HCT116 (cell line): ENCODE measurements at regions not wholly inside any gene's neighbourhood (a gene's known extent, or its start where the extent isn't known, plus 50 kb on each side); places are given as distances from the start of the nearest gene placed in this dataset.

Source experiments
- ATAC-seq: fragments of 200-7000 bp; cut with Tn5 transposase; 2 replicates; pipeline ENCODE4 v1.9.1; 2020; ENCODE audit warnings: mild to moderate bottlenecking, moderate library complexity
- BruUV-seq: library from RNA; stranded (reverse); fragments of 400-500 nt; replicated peaks from 2 replicates; lab custom pipeline; 2021; lab: Mats Ljungman, UMichigan
- CTCF ChIA-PET: fragments of 300-600 bp; sonication (Branson Sonifier 250); formaldehyde crosslinking; loops from one replicate; lab custom pipeline; 2021; ENCODE audit warnings: antibody characterized with exemption; lab: Charles Lee
- POLR2A ChIA-PET: fragments of 300-600, 350-600 bp; sonication (Branson Sonifier 250); formaldehyde crosslinking; loops from one replicate; lab custom pipeline; 2021; ENCODE audit warnings: antibody characterized with exemption; lab: Charles Lee
- RAD21 ChIA-PET, 2 experiments: fragments of 300-600 bp; sonication (Branson Sonifier 250); formaldehyde crosslinking; loops; one replicate each; lab custom pipeline; 2023; ENCODE audit warnings: low total read pairs in 2 of 2; ENCODE audit not compliant: uncharacterized antibody in 2 of 2, unreplicated experiment in 2 of 2, low non-redundant PET in 1 of 2; lab: Charles Lee
- DNase-seq: peaks from one replicate; pipeline ENCODE4 v3.0.0-alpha.2; 2010; ENCODE audit warnings: low read depth, low spot score
- H2AFZ ChIP-seq: fragments of 200-600 bp; shearing (Covaris generic), sonication (generic); 2 replicates; pipeline ENCODE4 v1.6.1; 2017; ENCODE audit warnings: low read depth, mixed run types, mixed read lengths, antibody characterized with exemption, low read length; ENCODE audit not compliant: poor library complexity, severe bottlenecking
- H3K27ac ChIP-seq: 2 replicates; pipeline ENCODE4 v1.5.1; 2012; ENCODE audit warnings: low read depth, low read length
- H3K27me3 ChIP-seq: fragments of 200-600 bp; sonication (generic); 2 replicates; pipeline ENCODE4 v1.6.1; 2016; ENCODE audit warnings: mixed run types, low read length, mixed read lengths; ENCODE audit not compliant: insufficient read depth
- H3K36me3 ChIP-seq, 2 experiments: fragments of 200-500 bp in 1 of 2; fragments of 200-600 bp in 1 of 2; sonication (Bioruptor generic) in 1 of 2; sonication (generic) in 1 of 2; 2 replicates each; pipeline versions ENCODE4 v1.5.1 to v1.6.1; 2014 to 2016; ENCODE audit warnings: low read length in 2 of 2, inconsistent platforms in 1 of 2, mixed read lengths in 1 of 2, mixed run types in 1 of 2; ENCODE audit not compliant: insufficient read depth in 2 of 2, control insufficient read depth in 1 of 2
- H3K4me1 ChIP-seq, 2 experiments: fragments of 200-600 bp in 1 of 2; sonication (generic) in 1 of 2; 2 replicates each; pipeline versions ENCODE4 v1.5.1 to v1.6.1; 2012 to 2017; ENCODE audit warnings: low read length in 2 of 2, inconsistent platforms in 1 of 2, mild to moderate bottlenecking in 1 of 2, mixed read lengths in 1 of 2, mixed run types in 1 of 2, moderate library complexity in 1 of 2; ENCODE audit not compliant: insufficient read depth in 2 of 2, control insufficient read depth in 1 of 2
- H3K4me2 ChIP-seq: fragments of 200-600 bp; sonication (generic); 2 replicates; pipeline ENCODE4 v1.6.1; 2017; ENCODE audit warnings: mixed run types, low read length, mixed read lengths
- H3K4me3 ChIP-seq, 2 experiments: fragments of 200-600 bp in 1 of 2; sonication (generic) in 1 of 2; replicated peaks in 1 of 2; 2 replicates each; pipeline ENCODE4 v1.5.1; 2011 to 2016; ENCODE audit warnings: low read length in 2 of 2, control low read depth in 1 of 2, low read depth in 1 of 2, mild to moderate bottlenecking in 1 of 2, mixed read lengths in 1 of 2, mixed run types in 1 of 2
- H3K79me2 ChIP-seq: fragments of 200-600 bp; sonication (generic); 2 replicates; pipeline ENCODE4 v1.6.1; 2017; ENCODE audit warnings: mild to moderate bottlenecking, mixed run types, low read length, moderate library complexity, mixed read lengths; ENCODE audit not compliant: insufficient read depth
- H3K9ac ChIP-seq: fragments of 200-600 bp; sonication (generic); 2 replicates; pipeline ENCODE4 v1.6.1; 2016; ENCODE audit warnings: low read length, mixed read lengths
- H3K9me2 ChIP-seq: fragments of 200-600 bp; sonication (generic), shearing (Covaris generic); 2 replicates; pipeline ENCODE4 v1.6.1; 2017; ENCODE audit warnings: mixed run types, mild to moderate bottlenecking, moderate library complexity; ENCODE audit not compliant: insufficient read depth
- H3K9me3 ChIP-seq, 2 experiments: fragments of 200-500 bp in 1 of 2; fragments of 200-600 bp in 1 of 2; sonication (Bioruptor generic) in 1 of 2; sonication (generic) in 1 of 2; 2 replicates each; pipeline ENCODE4 v1.6.1; 2014 to 2017; ENCODE audit warnings: low read length in 2 of 2, mixed read lengths in 2 of 2, inconsistent platforms in 1 of 2, low read depth in 1 of 2, mild to moderate bottlenecking in 1 of 2, mixed run types in 1 of 2, moderate library complexity in 1 of 2; ENCODE audit not compliant: control insufficient read depth in 1 of 2, insufficient read depth in 1 of 2
- H4K20me1 ChIP-seq: fragments of 200-600 bp; sonication (generic), shearing (Covaris generic); 2 replicates; pipeline ENCODE4 v1.6.1; 2017; ENCODE audit warnings: mixed run types, mild to moderate bottlenecking, moderate library complexity; ENCODE audit not compliant: insufficient read depth
- CBX3 ChIP-seq: IDR thresholded peaks from 2 replicates; pipeline ENCODE4 v1.6.1; 2012; ENCODE audit warnings: low read depth
- CEBPB ChIP-seq: IDR thresholded peaks from 2 replicates; pipeline ENCODE4 v1.6.1; 2012; ENCODE audit warnings: low read depth
- ELF1 ChIP-seq: IDR thresholded peaks from 2 replicates; pipeline ENCODE4 v1.6.1; 2012; ENCODE audit warnings: low read depth, borderline replicate concordance
- EZH2phosphoT487 ChIP-seq: fragments of 200-600 bp; IDR thresholded peaks from 2 replicates; pipeline ENCODE4 v1.6.1; 2018; ENCODE audit warnings: antibody characterized with exemption, borderline replicate concordance
- FOSL1 ChIP-seq: IDR thresholded peaks from 2 replicates; pipeline ENCODE4 v1.6.1; 2012; ENCODE audit warnings: low read depth
- POLR2A ChIP-seq: IDR thresholded peaks from 2 replicates; pipeline ENCODE4 v1.7.0; 2011; ENCODE audit warnings: borderline replicate concordance; ENCODE audit not compliant: insufficient read depth, insufficient read length; ENCODE audit errors: extremely low read depth
- RAD21 ChIP-seq: IDR thresholded peaks from 2 replicates; pipeline ENCODE4 v1.6.1; 2012; ENCODE audit warnings: low read depth, mild to moderate bottlenecking
- TCF7L2 ChIP-seq: IDR thresholded peaks from 2 replicates; pipeline ENCODE4 v1.7.0; 2011; ENCODE audit warnings: borderline replicate concordance, inconsistent platforms; ENCODE audit not compliant: insufficient read depth, insufficient read length; ENCODE audit errors: extremely low read depth
- YY1 ChIP-seq: IDR thresholded peaks from 2 replicates; pipeline ENCODE4 v1.6.1; 2011; ENCODE audit warnings: low read length, low read depth, moderate library complexity, mild to moderate bottlenecking; ENCODE audit not compliant: insufficient replicate concordance; ENCODE audit errors: extremely low read depth
- intact Hi-C: fragments of 100-400 bp; cut with micrococcal nuclease; formaldehyde crosslinking; loops from 2 replicates; pipeline ENCODE4 v1.10.0; 2022
- TF ChIP-seq, protein P1 (sequence below): IDR thresholded peaks from 2 replicates; pipeline ENCODE4 v1.6.1; 2012; ENCODE audit warnings: low read depth
- TF ChIP-seq, protein P2 (sequence below): IDR thresholded peaks from 2 replicates; pipeline ENCODE4 v1.6.1; 2012

DNA sequence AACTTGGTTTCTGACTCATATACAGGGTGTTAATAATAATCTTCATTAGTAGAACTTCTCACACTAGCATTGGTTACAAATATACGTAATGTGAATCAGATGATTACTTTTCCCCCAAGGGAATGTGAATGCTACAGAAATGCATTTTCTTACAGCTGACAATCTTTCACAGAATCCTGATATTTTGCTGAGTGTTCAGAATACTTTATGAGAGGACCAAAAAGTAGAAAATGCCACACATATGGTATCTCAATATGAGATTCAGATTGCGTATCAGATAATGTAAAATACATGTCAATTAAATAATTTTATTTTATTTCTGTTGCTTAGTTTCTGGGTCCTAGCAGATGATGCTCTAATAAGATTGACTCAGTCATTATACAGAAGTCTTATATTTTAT, 979.9 kb upstream of the GBE1 start:
- intact Hi-C loops, result no loop called here
- no peak overlapping the region for H2AFZ ChIP-seq
- H3K9me3 ChIP-seq, result peaks cover 3 to 8% of the 10 kb centered on the region in 2 experiments; a peak in 2 of 4 replicates
- H3K9ac ChIP-seq, result no peak overlapping the region
- no peaks in the 10 kb centered on the region for H3K4me1 ChIP-seq
- no TSS peak for BruUV-seq
- ATAC-seq, result no peak
- H3K27ac ChIP-seq, result no peak overlapping the region
- no peak overlapping the region for H3K4me2 ChIP-seq
- ChIA-PET POLR2A (no interaction called here), RAD21 (no interaction called here), CTCF (no interaction called here)
- H3K27me3 ChIP-seq, result no peaks in the 10 kb centered on the region
- no peaks in the 10 kb centered on the region for H3K9me2 ChIP-seq
- H3K4me3 ChIP-seq, result no peak overlapping the region
- TF ChIP-seq FOSL1, result no peak
- H3K79me2 ChIP-seq, result no peaks in the 10 kb centered on the region
- H3K36me3 ChIP-seq, result no peaks in the 10 kb centered on the region; a peak in 1 of 4 replicates
- no peak for DNase-seq
- no peaks in the 10 kb centered on the region for H4K20me1 ChIP-seq

DNA sequence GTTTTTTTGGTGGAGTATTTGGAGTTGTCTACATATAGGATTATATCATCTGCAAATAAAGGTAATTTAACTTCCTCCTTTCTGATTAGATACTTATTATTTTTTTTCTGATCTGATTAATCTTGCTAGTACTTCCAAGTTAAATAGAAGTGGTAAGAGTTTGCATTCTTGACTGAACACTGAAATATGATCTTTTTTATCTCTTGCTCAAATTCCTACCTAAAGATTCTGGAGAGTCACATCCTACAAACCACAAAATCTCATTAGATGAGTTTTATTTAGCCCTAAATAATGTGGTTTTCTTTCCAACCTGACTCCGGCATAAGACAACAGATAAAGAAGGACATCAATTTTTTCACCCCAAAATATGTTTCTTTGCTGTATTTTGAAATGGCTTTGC, 977.9 kb upstream of the GBE1 start:
- Histone ChIP-seq H3K9me3 (peaks cover 3 to 5% of the 10 kb centered on the region in 2 experiments; a peak in 2 of 4 replicates), H3K4me2 (no peak overlapping the region), H3K4me1 (no peaks in the 10 kb centered on the region), H3K27me3 (no peaks in the 10 kb centered on the region), H3K4me3 (no peak overlapping the region), H3K9me2 (no peaks in the 10 kb centered on the region), H3K27ac (no peak overlapping the region), H2AFZ (no peak overlapping the region), H3K9ac (no peak overlapping the region), H3K36me3 (no peaks in the 10 kb centered on the region; a peak in 1 of 4 replicates), H3K79me2 (no peaks in the 10 kb centered on the region), H4K20me1 (no peaks in the 10 kb centered on the region)
- ChIA-PET POLR2A (no interaction called here), RAD21 (no interaction called here), CTCF (no interaction called here)
- intact Hi-C loops, result no loop called here
- ATAC-seq (no peak), DNase-seq (no peak)
- TF ChIP-seq CBX3 (no peak), EZH2phosphoT487 (no peak), CEBPB (no peak), TCF7L2 (no peak), POLR2A (no peak), ELF1 (no peak), FOSL1 (no peak), YY1 (no peak), RAD21 (no peak)
- TF ChIP-seq, protein P1, sequence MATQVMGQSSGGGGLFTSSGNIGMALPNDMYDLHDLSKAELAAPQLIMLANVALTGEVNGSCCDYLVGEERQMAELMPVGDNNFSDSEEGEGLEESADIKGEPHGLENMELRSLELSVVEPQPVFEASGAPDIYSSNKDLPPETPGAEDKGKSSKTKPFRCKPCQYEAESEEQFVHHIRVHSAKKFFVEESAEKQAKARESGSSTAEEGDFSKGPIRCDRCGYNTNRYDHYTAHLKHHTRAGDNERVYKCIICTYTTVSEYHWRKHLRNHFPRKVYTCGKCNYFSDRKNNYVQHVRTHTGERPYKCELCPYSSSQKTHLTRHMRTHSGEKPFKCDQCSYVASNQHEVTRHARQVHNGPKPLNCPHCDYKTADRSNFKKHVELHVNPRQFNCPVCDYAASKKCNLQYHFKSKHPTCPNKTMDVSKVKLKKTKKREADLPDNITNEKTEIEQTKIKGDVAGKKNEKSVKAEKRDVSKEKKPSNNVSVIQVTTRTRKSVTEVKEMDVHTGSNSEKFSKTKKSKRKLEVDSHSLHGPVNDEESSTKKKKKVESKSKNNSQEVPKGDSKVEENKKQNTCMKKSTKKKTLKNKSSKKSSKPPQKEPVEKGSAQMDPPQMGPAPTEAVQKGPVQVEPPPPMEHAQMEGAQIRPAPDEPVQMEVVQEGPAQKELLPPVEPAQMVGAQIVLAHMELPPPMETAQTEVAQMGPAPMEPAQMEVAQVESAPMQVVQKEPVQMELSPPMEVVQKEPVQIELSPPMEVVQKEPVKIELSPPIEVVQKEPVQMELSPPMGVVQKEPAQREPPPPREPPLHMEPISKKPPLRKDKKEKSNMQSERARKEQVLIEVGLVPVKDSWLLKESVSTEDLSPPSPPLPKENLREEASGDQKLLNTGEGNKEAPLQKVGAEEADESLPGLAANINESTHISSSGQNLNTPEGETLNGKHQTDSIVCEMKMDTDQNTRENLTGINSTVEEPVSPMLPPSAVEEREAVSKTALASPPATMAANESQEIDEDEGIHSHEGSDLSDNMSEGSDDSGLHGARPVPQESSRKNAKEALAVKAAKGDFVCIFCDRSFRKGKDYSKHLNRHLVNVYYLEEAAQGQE, result no peak
- TF ChIP-seq, protein P2, sequence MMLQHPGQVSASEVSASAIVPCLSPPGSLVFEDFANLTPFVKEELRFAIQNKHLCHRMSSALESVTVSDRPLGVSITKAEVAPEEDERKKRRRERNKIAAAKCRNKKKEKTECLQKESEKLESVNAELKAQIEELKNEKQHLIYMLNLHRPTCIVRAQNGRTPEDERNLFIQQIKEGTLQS, result no peak
- no TSS peak for BruUV-seq
